KMS-11 (cell line): ENCODE measurements at regions not wholly inside any gene's neighbourhood (a gene's known extent, or its start where the extent isn't known, plus 50 kb on each side); places are given as distances from the start of the nearest gene placed in this dataset.

Source experiments
- H2AFZ ChIP-seq: fragments of 200-600 bp; sonication (generic); 2 replicates; pipeline ENCODE4 v1.6.1; 2016; ENCODE audit warnings: antibody characterized with exemption, mixed run types, low read depth
- H3K27ac ChIP-seq: fragments of 200-600 bp; sonication (generic); 2 replicates; pipeline ENCODE4 v1.6.1; 2016; ENCODE audit warnings: mild to moderate bottlenecking, mixed run types
- H3K27me3 ChIP-seq: fragments of 200-600 bp; sonication (generic); 2 replicates; pipeline ENCODE4 v1.6.1; 2017; ENCODE audit warnings: mild to moderate bottlenecking, low read depth, mixed run types, moderate library complexity; ENCODE audit not compliant: insufficient read depth
- H3K36me3 ChIP-seq: fragments of 200-600 bp; sonication (generic); 2 replicates; pipeline ENCODE4 v1.6.1; 2017; ENCODE audit warnings: mild to moderate bottlenecking, mixed run types; ENCODE audit not compliant: insufficient read depth
- H3K4me1 ChIP-seq: fragments of 200-600 bp; sonication (generic); 2 replicates; pipeline ENCODE4 v1.6.1; 2016; ENCODE audit warnings: mild to moderate bottlenecking, low read depth, mixed run types; ENCODE audit not compliant: poor library complexity, severe bottlenecking
- H3K4me2 ChIP-seq: fragments of 200-600 bp; sonication (generic); 2 replicates; pipeline ENCODE4 v1.7.0; 2016; ENCODE audit warnings: mild to moderate bottlenecking, mixed run types
- H3K4me3 ChIP-seq: fragments of 200-600 bp; sonication (generic); IDR thresholded peaks from 2 replicates; pipeline ENCODE4 v1.6.1; 2017; ENCODE audit warnings: low read depth, low read length, mixed read lengths; ENCODE audit not compliant: insufficient read depth
- H3K79me2 ChIP-seq: fragments of 200-600 bp; sonication (generic); 2 replicates; pipeline ENCODE4 v1.6.1; 2016; ENCODE audit warnings: low read depth, mixed run types; ENCODE audit not compliant: insufficient read depth
- H3K9ac ChIP-seq: fragments of 200-600 bp; sonication (generic); 2 replicates; pipeline ENCODE4 v1.6.1; 2016; ENCODE audit warnings: mild to moderate bottlenecking, mixed run types
- H4K20me1 ChIP-seq: fragments of 200-600 bp; sonication (generic); 2 replicates; pipeline ENCODE4 v1.6.1; 2016; ENCODE audit warnings: mild to moderate bottlenecking, mixed run types; ENCODE audit not compliant: insufficient read depth
- TF ChIP-seq, protein P1 (sequence below): fragments of 200-600 bp; sonication (generic); conservative IDR thresholded peaks from 2 replicates; pipeline ENCODE4 v1.6.1; 2017; ENCODE audit warnings: low read depth, mild to moderate bottlenecking, antibody characterized with exemption, low read length, moderate library complexity, mixed read lengths

DNA sequence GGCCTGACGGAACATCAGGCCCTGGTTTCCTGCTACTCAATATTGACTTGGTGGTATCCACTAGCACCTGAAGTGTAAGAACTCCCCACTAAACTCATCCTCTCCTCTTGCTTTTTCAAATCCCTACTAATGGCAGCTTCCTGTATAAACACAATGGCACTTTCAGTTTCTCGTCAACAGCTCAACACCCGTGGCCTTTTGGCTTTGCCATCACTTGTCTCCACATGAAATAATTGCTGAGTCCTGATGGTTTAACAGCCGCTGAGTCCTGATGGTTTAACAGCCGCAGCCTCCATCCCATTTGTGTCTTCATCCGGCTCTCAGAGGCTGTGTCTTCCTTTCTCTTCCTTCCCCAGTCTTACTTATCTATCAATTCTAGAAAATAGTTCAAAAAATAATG, 261.4 kb upstream of the PITRM1 start:
- H3K27me3 ChIP-seq, result no peaks in the 10 kb centered on the region
- H3K36me3 ChIP-seq, result no peaks in the 10 kb centered on the region
- TF ChIP-seq, protein P1, sequence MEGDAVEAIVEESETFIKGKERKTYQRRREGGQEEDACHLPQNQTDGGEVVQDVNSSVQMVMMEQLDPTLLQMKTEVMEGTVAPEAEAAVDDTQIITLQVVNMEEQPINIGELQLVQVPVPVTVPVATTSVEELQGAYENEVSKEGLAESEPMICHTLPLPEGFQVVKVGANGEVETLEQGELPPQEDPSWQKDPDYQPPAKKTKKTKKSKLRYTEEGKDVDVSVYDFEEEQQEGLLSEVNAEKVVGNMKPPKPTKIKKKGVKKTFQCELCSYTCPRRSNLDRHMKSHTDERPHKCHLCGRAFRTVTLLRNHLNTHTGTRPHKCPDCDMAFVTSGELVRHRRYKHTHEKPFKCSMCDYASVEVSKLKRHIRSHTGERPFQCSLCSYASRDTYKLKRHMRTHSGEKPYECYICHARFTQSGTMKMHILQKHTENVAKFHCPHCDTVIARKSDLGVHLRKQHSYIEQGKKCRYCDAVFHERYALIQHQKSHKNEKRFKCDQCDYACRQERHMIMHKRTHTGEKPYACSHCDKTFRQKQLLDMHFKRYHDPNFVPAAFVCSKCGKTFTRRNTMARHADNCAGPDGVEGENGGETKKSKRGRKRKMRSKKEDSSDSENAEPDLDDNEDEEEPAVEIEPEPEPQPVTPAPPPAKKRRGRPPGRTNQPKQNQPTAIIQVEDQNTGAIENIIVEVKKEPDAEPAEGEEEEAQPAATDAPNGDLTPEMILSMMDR, result no peak
- no peak overlapping the region for H2AFZ ChIP-seq
- no peaks in the 10 kb centered on the region for H3K79me2 ChIP-seq
- no peaks in the 10 kb centered on the region for H3K4me1 ChIP-seq
- H4K20me1 ChIP-seq, result no peaks in the 10 kb centered on the region
- H3K27ac ChIP-seq, result no peak overlapping the region
- no peak overlapping the region for H3K4me3 ChIP-seq
- H3K4me2 ChIP-seq, result no peak overlapping the region
- no peak overlapping the region for H3K9ac ChIP-seq

DNA sequence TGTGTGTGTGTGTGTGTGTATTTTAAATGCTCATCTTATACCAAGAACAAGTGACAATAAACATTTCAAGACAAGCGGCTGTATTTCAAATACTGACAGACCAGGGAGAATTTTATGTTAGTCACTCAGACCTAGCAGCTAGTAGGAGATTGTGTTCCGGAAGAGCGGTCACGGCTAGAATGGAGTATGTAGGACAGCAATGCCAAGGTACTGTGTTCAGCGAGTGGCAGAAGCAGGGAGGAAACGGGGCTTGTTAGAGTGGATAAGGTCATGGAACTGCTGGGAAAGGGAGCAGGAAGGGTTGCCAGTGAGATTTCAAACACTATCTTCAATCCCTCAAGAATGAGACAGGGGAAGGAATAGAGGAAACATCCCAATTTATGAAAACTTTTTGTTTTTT, 260.5 kb upstream of the PITRM1 start:
- TF ChIP-seq, protein P1, result no peak
- H3K4me3 ChIP-seq, result no peak overlapping the region

DNA sequence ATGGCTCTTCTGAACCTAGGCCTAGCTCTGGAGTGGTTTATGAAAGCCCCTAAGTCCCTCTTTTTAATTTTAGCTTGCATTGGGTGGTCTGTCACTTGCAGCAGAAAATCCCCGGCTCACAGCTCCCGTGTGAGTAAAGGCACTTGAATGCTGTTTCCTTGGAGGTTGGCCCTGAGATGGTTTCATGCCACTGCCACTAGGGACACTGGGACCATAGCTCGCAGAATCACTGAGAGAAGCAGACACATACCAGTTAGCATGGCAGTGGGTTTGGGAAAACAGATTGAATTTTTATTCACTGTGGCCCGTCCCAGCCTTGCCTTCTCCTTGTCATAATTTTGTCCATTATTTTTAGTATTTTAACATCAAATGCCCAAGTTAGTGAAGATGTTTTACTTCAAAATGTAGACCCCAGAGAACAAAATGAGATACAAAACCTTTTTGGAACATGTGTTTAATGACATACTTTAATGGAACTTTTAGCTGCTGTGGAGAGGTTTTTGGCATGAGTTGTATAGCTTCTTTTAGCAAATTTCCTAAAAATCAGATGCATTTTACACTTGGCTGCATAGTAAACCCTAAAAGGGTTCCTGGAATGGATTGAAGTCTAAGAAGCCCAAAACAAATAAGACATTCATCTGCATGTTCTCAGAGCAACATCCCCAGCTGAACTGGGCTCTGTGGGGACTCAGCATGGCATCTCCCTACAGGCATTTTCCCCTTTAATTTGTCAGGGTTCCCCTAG, 259.7 kb upstream of the PITRM1 start:
- no peaks in the 10 kb centered on the region for H3K79me2 ChIP-seq
- no peak overlapping the region for H3K4me3 ChIP-seq
- H3K27ac ChIP-seq, result no peak overlapping the region
- H3K36me3 ChIP-seq, result no peaks in the 10 kb centered on the region
- H3K9ac ChIP-seq, result no peak overlapping the region
- H3K4me1 ChIP-seq, result no peaks in the 10 kb centered on the region
- H3K4me2 ChIP-seq, result no peak overlapping the region
- TF ChIP-seq, protein P1, result no peak
- no peak overlapping the region for H2AFZ ChIP-seq
- no peaks in the 10 kb centered on the region for H4K20me1 ChIP-seq
- H3K27me3 ChIP-seq, result no peaks in the 10 kb centered on the region

More for the DNA sequence above, 260.5 kb upstream of the PITRM1 start:
- Histone ChIP-seq H3K36me3 (no peaks in the 10 kb centered on the region), H3K79me2 (no peaks in the 10 kb centered on the region), H3K4me2 (no peak overlapping the region), H3K27me3 (no peaks in the 10 kb centered on the region), H3K4me1 (no peaks in the 10 kb centered on the region), H2AFZ (no peak overlapping the region), H4K20me1 (no peaks in the 10 kb centered on the region), H3K27ac (no peak overlapping the region), H3K9ac (no peak overlapping the region)

DNA sequence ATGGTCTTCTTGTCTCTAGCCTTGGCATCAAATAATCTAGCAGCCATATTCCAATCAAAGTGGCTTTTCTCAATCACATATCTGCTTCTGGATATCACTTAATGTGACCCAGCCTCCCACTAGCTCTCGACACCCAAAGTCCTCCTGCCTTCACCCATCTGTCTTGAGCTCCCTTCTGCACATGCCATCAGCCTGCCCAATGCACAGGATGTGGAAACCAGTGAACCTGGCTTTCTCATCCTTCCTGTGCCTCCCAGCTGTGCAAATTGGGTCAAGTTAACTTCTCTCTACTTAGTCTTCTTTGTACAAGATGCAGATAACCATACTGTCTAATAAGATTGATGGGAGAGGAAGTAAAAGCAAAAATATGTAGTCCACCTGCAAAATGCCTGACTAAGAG, 257.9 kb upstream of the PITRM1 start:
- Histone ChIP-seq H3K4me2 (no peak overlapping the region), H3K9ac (no peak overlapping the region), H3K4me1 (no peaks in the 10 kb centered on the region), H3K36me3 (no peaks in the 10 kb centered on the region), H3K27ac (no peak overlapping the region), H4K20me1 (no peaks in the 10 kb centered on the region), H2AFZ (no peak overlapping the region), H3K27me3 (no peaks in the 10 kb centered on the region), H3K79me2 (no peaks in the 10 kb centered on the region), H3K4me3 (no peak overlapping the region)
- TF ChIP-seq, protein P1, result no peak
